Uterus (tissue), 3 donors: ENCODE measurements at regions not wholly inside any gene's neighbourhood (a gene's known extent, or its start where the extent isn't known, plus 50 kb on each side); places are given as distances from the start of the nearest gene placed in this dataset.

Source experiments
- DNase-seq, 2 donors: peaks; one replicate each; pipeline ENCODE4 v3.0.0-alpha.2; 2019 to 2020
- H3K27ac ChIP-seq, 2 donors: fragments of 200-600 bp; sonication (generic); 1 replicate in 1 of 2; 2 replicates in 1 of 2; pipeline ENCODE4 v1.5.1; 2016 to 2018
- H3K27me3 ChIP-seq, 2 donors: fragments of 200-600 bp; sonication (generic); one replicate each; pipeline ENCODE4 v1.5.1; 2018 to 2019; ENCODE audit warnings: control low read depth in 1 of 2
- H3K36me3 ChIP-seq, 2 donors: fragments of 200-600 bp; sonication (generic); one replicate each; pipeline ENCODE4 v1.5.1; 2019; ENCODE audit warnings: control low read depth in 1 of 2
- H3K4me1 ChIP-seq, 2 donors: fragments of 200-600 bp; sonication (generic); one replicate each; pipeline ENCODE4 v1.5.1; 2018 to 2019; ENCODE audit warnings: control low read depth in 1 of 2
- H3K4me3 ChIP-seq, 2 donors: fragments of 200-600 bp; sonication (generic); 1 replicate in 1 of 2; 2 replicates in 1 of 2; pipeline ENCODE4 v1.5.1; 2018 to 2019; ENCODE audit warnings: mild to moderate bottlenecking in 1 of 2
- H3K9me3 ChIP-seq, 2 donors: fragments of 200-600 bp; sonication (generic); one replicate each; pipeline ENCODE4 v1.5.1; 2019; ENCODE audit warnings: control low read depth in 1 of 2
- POLR2A ChIP-seq, 2 donors: fragments of 450-650 bp; IDR thresholded peaks; one replicate each; pipeline ENCODE4 v1.6.1; 2016; ENCODE audit warnings: antibody characterized with exemption in 2 of 2, mild to moderate bottlenecking in 1 of 2, moderate library complexity in 1 of 2
- intact Hi-C: fragments of 100-400 bp; cut with DNase I; formaldehyde crosslinking; loops from one replicate; pipeline ENCODE4 v1.15.1; 2023; ENCODE audit warnings: low total_unique reads
- TF ChIP-seq, protein P1 (sequence below), 4 experiments: fragments of 200-600 bp in 2 of 4; fragments of 450-650 bp in 2 of 4; sonication (generic) in 2 of 4; IDR thresholded peaks; one replicate each; pipeline ENCODE4 v1.5.1; 2016 to 2019; ENCODE audit warnings: antibody characterized with exemption in 4 of 4, mild to moderate bottlenecking in 2 of 4, moderate library complexity in 1 of 4
- donor health status: DM: yes; HTN: yes; CAD: no.

- intact Hi-C loops = no loop called here
- Histone ChIP-seq H3K9me3 (no peaks in the 10 kb centered on the region), H3K4me1 (no peaks in the 10 kb centered on the region), H3K27me3 (no peaks in the 10 kb centered on the region), H3K36me3 (no peaks in the 10 kb centered on the region), H3K4me3 (no peak overlapping the region), H3K27ac (no peak overlapping the region)
- no peak for TF ChIP-seq POLR2A (IDR thresholded peaks at IDR 0.05)
- TF ChIP-seq, protein P1, sequence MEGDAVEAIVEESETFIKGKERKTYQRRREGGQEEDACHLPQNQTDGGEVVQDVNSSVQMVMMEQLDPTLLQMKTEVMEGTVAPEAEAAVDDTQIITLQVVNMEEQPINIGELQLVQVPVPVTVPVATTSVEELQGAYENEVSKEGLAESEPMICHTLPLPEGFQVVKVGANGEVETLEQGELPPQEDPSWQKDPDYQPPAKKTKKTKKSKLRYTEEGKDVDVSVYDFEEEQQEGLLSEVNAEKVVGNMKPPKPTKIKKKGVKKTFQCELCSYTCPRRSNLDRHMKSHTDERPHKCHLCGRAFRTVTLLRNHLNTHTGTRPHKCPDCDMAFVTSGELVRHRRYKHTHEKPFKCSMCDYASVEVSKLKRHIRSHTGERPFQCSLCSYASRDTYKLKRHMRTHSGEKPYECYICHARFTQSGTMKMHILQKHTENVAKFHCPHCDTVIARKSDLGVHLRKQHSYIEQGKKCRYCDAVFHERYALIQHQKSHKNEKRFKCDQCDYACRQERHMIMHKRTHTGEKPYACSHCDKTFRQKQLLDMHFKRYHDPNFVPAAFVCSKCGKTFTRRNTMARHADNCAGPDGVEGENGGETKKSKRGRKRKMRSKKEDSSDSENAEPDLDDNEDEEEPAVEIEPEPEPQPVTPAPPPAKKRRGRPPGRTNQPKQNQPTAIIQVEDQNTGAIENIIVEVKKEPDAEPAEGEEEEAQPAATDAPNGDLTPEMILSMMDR (IDR thresholded peaks at IDR 0.05) = no peak
- DNase-seq = no peak
Observed at GRCh38 chr6:19142275-19142674, 694.9 kb upstream of the ID4 start.

DNA sequence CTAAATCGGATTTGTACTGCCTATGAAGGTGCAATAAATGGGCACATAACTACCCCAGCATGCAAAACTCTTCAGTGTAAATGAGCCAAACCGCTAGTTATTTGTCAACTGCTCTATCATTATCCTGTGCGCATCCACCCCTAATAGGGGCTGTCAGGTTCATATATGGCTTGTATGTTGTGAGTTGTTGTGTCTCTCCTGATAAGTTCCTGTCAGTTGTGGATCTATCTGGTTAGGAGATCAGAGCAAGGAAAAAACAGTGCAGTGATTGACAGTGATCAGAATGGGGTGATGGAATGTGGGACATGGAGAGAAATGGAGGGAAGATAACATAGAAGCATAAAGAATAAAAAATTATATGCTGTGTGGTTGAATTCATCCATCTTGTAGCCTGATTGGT is 686.9 kb upstream of the ID4 start:
- Histone ChIP-seq H3K27ac (no peak overlapping the region), H3K27me3 (no peaks in the 10 kb centered on the region), H3K36me3 (no peaks in the 10 kb centered on the region), H3K4me3 (no peak overlapping the region), H3K4me1 (no peaks in the 10 kb centered on the region), H3K9me3 (no peaks in the 10 kb centered on the region)
- no peak for TF ChIP-seq POLR2A (IDR thresholded peaks at IDR 0.05)
- TF ChIP-seq, protein P1 (IDR thresholded peaks at IDR 0.05) = no peak
- no peak for DNase-seq
- intact Hi-C loops = no loop called here

DNA sequence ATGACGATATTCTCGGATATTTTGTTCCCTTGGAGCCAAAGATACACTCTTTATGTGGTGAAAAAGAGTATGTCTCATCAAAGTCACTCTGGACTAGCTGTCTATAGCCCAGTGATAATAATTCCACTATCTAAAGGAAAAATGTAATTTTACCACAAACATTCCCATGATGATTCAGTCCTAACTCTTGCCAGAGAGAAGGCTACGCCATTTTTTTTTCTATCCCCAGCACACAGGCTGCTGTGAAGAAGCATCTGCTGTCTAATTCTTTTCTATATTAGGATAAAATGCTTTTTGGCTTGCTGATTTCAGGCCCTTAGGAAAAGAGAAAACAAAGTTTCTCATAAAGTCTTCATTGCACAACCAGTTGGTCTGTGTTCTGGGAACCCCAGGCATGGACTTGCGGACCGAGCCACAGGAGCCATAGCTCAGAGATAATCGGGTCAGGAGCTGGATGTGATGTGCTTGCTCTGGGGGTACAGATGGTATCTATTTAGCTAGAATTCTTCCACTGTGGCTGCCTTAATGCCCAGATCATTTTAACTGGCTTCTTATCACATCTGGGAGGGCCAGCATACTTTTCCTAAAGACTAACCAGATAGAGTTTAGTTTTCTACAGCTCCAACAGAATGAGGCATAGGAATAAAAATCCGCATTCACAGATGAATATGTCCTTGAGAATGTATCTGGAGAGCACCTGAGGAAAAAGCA is 683.7 kb upstream of the ID4 start:
- TF ChIP-seq, protein P1 (IDR thresholded peaks at IDR 0.05) = no peak
- Histone ChIP-seq H3K36me3 (no peaks in the 10 kb centered on the region), H3K27me3 (no peaks in the 10 kb centered on the region), H3K4me1 (no peaks in the 10 kb centered on the region), H3K4me3 (no peak overlapping the region), H3K9me3 (no peaks in the 10 kb centered on the region), H3K27ac (peak overlapping the region; percentile 62 to 70)
- intact Hi-C loops = no loop called here
- DNase-seq = peak in 1 of 2 donors; percentile 24

DNA sequence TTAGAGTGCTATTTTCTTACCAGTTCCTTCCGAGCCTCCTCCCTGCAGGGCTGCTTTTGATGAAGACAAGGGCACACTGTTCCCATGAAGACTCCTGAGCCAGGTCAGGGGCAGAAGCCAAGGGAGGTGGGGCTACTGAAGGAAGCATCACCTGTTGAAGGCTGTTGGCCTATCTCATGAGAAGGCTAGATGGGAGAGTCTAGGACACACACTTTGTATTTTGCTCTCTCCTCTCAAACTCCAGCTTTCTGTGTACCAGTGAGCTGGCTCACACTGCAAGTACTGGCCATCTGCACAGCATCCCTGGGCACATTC is 683.2 kb upstream of the ID4 start:
- Histone ChIP-seq H3K27ac (peak overlapping the region; percentile 62 to 70), H3K9me3 (no peaks in the 10 kb centered on the region), H3K36me3 (no peaks in the 10 kb centered on the region), H3K4me1 (no peaks in the 10 kb centered on the region), H3K4me3 (no peak overlapping the region), H3K27me3 (no peaks in the 10 kb centered on the region)
- no peak for DNase-seq
- TF ChIP-seq POLR2A (IDR thresholded peaks at IDR 0.05) = no peak
- TF ChIP-seq, protein P1 (IDR thresholded peaks at IDR 0.05) = no peak
- intact Hi-C loops = no loop called here

GRCh38 chr6:19156443-19156842 is 680.7 kb upstream of the ID4 start:
- no peak for DNase-seq

More at GRCh38 chr6:19156443-19156842, 680.7 kb upstream of the ID4 start:
- Histone ChIP-seq H3K27ac (no peak overlapping the region), H3K36me3 (no peaks in the 10 kb centered on the region), H3K4me3 (no peak overlapping the region), H3K9me3 (no peaks in the 10 kb centered on the region), H3K27me3 (no peaks in the 10 kb centered on the region), H3K4me1 (no peaks in the 10 kb centered on the region)
- intact Hi-C loops = no loop called here
- TF ChIP-seq, protein P1 (IDR thresholded peaks at IDR 0.05) = no peak
- TF ChIP-seq POLR2A (IDR thresholded peaks at IDR 0.05) = no peak
